ENCODE measurements at regions not wholly inside any gene's neighbourhood (a gene's known extent, or its start where the extent isn't known, plus 50 kb on each side); places are given as distances from the start of the nearest gene placed in this dataset.

DNA sequence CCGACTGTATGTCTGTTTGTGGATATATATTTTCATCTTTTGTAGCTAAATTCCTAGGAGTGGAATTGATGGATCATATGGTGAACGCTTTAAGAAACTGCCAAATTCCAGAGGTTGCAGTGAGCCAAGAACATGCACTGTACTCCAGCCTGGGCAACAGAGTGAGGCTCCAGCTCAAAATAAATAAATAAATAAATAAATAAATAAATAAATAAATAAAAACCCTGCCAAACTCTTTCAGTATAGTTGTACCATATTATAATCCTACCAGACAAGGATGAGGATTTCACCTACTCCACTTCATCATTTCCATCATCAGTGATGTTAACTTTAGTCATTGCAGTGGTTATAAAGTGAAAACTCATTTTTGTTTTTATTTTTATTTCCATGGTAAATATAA is 325.1 kb upstream of the ANXA10 start:
- H3K4me1 ChIP-seq (ENCODE audit: control insufficient read depth, insufficient read depth, low read length), result no peaks in the 10 kb centered on the region
- CTCF ChIA-PET, result no interaction called here
- TF ChIP-seq ZNF571 (tag by site-specific recombination; IDR thresholded peaks at IDR 0.05) (no peak), ZNF202 (tag by site-specific recombination; IDR thresholded peaks at IDR 0.05; ENCODE audit: borderline replicate concordance) (no peak), ZNF555 (tag by site-specific recombination; conservative IDR thresholded peaks at IDR 0.05) (peak; percentile 47), GFI1B (tag by site-specific recombination; IDR thresholded peaks at IDR 0.05) (no peak), ZNF768 (tag by site-specific recombination; IDR thresholded peaks at IDR 0.05) (no peak), ZNF521 (tag by site-specific recombination; IDR thresholded peaks at IDR 0.05) (no peak), ZNF112 (tag by site-specific recombination; IDR thresholded peaks at IDR 0.05) (no peak), ZNF248 (tag by site-specific recombination; IDR thresholded peaks at IDR 0.05) (no peak), ZNF785 (tag by site-specific recombination; IDR thresholded peaks at IDR 0.05) (no peak), ZNF335 (tag by site-specific recombination; conservative IDR thresholded peaks at IDR 0.05) (no peak), ZNF610 (tag by site-specific recombination; IDR thresholded peaks at IDR 0.05; ENCODE audit: borderline replicate concordance) (no peak), ZNF514 (tag by site-specific recombination; IDR thresholded peaks at IDR 0.05) (no peak), ZNF426 (tag by site-specific recombination; IDR thresholded peaks at IDR 0.05) (peak; percentile 56), ZBTB8A (tag by site-specific recombination; IDR thresholded peaks at IDR 0.05) (no peak)
- TF ChIP-seq, protein P1, sequence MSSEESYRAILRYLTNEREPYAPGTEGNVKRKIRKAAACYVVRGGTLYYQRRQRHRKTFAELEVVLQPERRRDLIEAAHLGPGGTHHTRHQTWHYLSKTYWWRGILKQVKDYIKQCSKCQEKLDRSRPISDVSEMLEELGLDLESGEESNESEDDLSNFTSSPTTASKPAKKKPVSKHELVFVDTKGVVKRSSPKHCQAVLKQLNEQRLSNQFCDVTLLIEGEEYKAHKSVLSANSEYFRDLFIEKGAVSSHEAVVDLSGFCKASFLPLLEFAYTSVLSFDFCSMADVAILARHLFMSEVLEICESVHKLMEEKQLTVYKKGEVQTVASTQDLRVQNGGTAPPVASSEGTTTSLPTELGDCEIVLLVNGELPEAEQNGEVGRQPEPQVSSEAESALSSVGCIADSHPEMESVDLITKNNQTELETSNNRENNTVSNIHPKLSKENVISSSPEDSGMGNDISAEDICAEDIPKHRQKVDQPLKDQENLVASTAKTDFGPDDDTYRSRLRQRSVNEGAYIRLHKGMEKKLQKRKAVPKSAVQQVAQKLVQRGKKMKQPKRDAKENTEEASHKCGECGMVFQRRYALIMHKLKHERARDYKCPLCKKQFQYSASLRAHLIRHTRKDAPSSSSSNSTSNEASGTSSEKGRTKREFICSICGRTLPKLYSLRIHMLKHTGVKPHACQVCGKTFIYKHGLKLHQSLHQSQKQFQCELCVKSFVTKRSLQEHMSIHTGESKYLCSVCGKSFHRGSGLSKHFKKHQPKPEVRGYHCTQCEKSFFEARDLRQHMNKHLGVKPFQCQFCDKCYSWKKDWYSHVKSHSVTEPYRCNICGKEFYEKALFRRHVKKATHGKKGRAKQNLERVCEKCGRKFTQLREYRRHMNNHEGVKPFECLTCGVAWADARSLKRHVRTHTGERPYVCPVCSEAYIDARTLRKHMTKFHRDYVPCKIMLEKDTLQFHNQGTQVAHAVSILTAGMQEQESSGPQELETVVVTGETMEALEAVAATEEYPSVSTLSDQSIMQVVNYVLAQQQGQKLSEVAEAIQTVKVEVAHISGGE (tag by site-specific recombination; conservative IDR thresholded peaks at IDR 0.05; ENCODE audit: low read depth), result peak; percentile 33; the same call in 1 of the 2 replicates
- TF ChIP-seq, protein P2, sequence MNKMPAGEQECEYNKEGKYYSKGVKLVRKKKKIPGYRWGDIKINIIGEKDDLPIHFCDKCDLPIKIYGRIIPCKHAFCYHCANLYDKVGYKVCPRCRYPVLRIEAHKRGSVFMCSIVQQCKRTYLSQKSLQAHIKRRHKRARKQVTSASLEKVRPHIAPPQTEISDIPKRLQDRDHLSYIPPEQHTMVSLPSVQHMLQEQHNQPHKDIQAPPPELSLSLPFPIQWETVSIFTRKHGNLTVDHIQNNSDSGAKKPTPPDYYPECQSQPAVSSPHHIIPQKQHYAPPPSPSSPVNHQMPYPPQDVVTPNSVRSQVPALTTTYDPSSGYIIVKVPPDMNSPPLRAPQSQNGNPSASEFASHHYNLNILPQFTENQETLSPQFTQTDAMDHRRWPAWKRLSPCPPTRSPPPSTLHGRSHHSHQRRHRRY (tag by site-specific recombination; IDR thresholded peaks at IDR 0.05), result no peak
- TF ChIP-seq, protein P3, sequence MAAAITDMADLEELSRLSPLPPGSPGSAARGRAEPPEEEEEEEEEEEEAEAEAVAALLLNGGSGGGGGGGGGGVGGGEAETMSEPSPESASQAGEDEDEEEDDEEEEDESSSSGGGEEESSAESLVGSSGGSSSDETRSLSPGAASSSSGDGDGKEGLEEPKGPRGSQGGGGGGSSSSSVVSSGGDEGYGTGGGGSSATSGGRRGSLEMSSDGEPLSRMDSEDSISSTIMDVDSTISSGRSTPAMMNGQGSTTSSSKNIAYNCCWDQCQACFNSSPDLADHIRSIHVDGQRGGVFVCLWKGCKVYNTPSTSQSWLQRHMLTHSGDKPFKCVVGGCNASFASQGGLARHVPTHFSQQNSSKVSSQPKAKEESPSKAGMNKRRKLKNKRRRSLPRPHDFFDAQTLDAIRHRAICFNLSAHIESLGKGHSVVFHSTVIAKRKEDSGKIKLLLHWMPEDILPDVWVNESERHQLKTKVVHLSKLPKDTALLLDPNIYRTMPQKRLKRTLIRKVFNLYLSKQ (tag by site-specific recombination; IDR thresholded peaks at IDR 0.05; ENCODE audit: borderline replicate concordance), result no peak
- TF ChIP-seq, protein P4, sequence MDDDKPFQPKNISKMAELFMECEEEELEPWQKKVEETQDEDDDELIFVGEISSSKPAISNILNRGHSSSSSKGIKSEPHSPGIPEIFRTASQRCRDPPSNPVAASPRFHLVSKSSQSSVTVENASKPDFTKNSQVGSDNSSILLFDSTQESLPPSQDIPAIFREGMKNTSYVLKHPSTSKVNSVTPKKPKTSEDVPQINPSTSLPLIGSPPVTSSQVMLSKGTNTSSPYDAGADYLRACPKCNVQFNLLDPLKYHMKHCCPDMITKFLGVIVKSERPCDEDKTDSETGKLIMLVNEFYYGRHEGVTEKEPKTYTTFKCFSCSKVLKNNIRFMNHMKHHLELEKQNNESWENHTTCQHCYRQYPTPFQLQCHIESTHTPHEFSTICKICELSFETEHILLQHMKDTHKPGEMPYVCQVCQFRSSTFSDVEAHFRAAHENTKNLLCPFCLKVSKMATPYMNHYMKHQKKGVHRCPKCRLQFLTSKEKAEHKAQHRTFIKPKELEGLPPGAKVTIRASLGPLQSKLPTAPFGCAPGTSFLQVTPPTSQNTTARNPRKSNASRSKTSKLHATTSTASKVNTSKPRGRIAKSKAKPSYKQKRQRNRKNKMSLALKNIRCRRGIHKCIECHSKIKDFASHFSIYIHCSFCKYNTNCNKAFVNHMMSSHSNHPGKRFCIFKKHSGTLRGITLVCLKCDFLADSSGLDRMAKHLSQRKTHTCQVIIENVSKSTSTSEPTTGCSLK (tag by site-specific recombination; IDR thresholded peaks at IDR 0.05), result no peak
- TF ChIP-seq, protein P5, sequence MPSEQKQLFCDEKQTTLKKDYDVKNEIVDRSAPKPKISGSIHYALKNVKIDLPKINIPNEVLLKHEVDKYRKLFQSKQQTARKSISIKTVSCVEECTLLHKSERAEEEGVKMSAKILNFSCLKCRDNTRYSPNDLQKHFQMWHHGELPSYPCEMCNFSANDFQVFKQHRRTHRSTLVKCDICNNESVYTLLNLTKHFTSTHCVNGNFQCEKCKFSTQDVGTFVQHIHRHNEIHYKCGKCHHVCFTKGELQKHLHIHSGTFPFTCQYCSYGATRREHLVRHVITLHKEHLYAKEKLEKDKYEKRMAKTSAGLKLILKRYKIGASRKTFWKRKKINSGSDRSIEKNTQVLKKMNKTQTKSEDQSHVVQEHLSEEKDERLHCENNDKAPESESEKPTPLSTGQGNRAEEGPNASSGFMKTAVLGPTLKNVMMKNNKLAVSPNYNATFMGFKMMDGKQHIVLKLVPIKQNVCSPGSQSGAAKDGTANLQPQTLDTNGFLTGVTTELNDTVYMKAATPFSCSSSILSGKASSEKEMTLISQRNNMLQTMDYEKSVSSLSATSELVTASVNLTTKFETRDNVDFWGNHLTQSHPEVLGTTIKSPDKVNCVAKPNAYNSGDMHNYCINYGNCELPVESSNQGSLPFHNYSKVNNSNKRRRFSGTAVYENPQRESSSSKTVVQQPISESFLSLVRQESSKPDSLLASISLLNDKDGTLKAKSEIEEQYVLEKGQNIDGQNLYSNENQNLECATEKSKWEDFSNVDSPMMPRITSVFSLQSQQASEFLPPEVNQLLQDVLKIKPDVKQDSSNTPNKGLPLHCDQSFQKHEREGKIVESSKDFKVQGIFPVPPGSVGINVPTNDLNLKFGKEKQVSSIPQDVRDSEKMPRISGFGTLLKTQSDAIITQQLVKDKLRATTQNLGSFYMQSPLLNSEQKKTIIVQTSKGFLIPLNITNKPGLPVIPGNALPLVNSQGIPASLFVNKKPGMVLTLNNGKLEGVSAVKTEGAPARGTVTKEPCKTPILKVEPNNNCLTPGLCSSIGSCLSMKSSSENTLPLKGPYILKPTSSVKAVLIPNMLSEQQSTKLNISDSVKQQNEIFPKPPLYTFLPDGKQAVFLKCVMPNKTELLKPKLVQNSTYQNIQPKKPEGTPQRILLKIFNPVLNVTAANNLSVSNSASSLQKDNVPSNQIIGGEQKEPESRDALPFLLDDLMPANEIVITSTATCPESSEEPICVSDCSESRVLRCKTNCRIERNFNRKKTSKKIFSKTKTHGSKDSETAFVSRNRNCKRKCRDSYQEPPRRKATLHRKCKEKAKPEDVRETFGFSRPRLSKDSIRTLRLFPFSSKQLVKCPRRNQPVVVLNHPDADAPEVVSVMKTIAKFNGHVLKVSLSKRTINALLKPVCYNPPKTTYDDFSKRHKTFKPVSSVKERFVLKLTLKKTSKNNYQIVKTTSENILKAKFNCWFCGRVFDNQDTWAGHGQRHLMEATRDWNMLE (tag by site-specific recombination; conservative IDR thresholded peaks at IDR 0.05; ENCODE audit: low read depth), result peak; percentile 58; the same call in 1 of the 2 replicates
- TF ChIP-seq, protein P6, sequence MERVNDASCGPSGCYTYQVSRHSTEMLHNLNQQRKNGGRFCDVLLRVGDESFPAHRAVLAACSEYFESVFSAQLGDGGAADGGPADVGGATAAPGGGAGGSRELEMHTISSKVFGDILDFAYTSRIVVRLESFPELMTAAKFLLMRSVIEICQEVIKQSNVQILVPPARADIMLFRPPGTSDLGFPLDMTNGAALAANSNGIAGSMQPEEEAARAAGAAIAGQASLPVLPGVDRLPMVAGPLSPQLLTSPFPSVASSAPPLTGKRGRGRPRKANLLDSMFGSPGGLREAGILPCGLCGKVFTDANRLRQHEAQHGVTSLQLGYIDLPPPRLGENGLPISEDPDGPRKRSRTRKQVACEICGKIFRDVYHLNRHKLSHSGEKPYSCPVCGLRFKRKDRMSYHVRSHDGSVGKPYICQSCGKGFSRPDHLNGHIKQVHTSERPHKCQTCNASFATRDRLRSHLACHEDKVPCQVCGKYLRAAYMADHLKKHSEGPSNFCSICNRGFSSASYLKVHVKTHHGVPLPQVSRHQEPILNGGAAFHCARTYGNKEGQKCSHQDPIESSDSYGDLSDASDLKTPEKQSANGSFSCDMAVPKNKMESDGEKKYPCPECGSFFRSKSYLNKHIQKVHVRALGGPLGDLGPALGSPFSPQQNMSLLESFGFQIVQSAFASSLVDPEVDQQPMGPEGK (tag by site-specific recombination; IDR thresholded peaks at IDR 0.05), result no peak
- TF ChIP-seq, protein P7, sequence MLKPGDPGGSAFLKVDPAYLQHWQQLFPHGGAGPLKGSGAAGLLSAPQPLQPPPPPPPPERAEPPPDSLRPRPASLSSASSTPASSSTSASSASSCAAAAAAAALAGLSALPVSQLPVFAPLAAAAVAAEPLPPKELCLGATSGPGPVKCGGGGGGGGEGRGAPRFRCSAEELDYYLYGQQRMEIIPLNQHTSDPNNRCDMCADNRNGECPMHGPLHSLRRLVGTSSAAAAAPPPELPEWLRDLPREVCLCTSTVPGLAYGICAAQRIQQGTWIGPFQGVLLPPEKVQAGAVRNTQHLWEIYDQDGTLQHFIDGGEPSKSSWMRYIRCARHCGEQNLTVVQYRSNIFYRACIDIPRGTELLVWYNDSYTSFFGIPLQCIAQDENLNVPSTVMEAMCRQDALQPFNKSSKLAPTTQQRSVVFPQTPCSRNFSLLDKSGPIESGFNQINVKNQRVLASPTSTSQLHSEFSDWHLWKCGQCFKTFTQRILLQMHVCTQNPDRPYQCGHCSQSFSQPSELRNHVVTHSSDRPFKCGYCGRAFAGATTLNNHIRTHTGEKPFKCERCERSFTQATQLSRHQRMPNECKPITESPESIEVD (tag by site-specific recombination; IDR thresholded peaks at IDR 0.05), result no peak

More for the DNA sequence above, 325.1 kb upstream of the ANXA10 start:
- Histone ChIP-seq H3K4me3 (ENCODE audit: low read depth, low read length) (no peak overlapping the region), H3K9me3 (ENCODE audit: control insufficient read depth, insufficient read depth, low read depth, low read length) (no peaks in the 10 kb centered on the region), H3K27ac (ENCODE audit: extremely low read depth, low read depth, low read length) (no peak overlapping the region), H3K36me3 (ENCODE audit: control insufficient read depth in 2 of 2, insufficient read depth in 1 of 2, low read length in 2 of 2) (no peaks in the 10 kb centered on the region)
- POLR2A ChIA-PET, result no interaction called here
